ENCODE measurements at regions not wholly inside any gene's neighbourhood (a gene's known extent, or its start where the extent isn't known, plus 50 kb on each side); places are given as distances from the start of the nearest gene placed in this dataset.
"Not testable (repeated sequence)": the region's sequence is repeated elsewhere in the genome, so short reads cannot be mapped to it uniquely, and the experiment has no call there.

DNA sequence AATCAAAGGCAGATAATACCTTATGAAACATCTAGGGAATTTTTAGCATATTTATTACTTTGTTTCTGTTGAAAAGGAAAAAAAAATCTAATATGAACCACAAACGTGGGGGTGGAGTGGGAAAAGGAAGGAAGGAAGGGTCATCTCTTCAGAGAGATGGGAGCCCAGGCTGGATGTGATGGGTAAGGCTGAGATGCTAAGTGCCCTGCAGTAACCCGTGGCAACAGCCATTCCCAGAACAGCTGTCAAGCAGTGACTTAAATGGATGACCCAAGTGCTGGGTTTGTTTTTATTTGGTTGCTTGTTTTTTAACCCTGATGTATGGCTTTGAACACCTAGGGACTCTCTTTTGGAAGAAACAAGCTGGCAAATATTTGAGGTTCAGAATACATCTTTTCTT, 50.7 kb upstream of the KLF7 start:
- DNase-seq = no peak

DNA sequence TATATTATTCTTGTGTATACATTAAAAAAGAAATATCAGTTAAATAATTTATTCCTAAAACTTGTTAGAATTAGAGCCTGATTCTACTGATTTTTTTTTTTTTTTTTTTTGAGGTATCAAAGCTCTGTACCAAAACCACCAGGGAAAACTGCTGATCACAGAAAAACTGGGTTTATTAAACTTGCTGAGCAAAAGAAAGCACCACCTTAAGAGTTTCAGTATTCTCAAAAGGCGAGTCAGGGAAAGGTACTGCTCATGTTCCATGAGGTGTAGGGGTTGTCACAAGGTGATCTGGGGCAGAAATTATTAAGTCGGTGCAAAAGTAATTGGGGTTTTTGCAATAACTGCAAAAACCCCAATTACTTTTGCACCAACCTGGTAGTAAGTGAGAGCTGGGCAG, 51.7 kb upstream of the KLF7 start:
- DNase-seq = no peak

DNA sequence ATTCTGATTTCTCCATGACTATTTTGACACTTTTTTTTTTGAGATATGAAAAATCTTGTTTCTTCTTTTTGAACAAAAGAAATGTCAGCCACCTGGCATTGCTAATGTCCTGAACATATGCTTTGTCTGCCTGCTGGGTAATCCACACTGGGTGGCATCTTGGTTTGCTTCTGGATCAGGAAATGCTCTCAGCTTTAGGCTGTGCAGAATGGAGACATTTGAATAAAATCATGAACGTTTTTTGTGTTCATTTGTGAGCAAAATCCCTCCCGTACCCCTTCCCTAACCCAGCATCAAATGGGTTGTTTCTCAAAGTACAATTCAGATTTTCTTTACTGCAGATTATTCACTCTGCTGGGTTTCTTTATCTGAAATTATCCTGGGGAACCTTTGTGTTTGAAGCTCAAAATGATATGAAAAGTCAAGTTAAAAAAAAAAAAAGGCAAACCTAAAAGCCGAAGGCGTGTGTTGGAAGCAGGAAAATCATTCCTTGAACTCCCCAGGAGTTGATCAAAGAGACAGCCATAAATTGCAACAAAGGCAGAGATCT, 53.4 kb upstream of the KLF7 start:
- no peak for DNase-seq

DNA sequence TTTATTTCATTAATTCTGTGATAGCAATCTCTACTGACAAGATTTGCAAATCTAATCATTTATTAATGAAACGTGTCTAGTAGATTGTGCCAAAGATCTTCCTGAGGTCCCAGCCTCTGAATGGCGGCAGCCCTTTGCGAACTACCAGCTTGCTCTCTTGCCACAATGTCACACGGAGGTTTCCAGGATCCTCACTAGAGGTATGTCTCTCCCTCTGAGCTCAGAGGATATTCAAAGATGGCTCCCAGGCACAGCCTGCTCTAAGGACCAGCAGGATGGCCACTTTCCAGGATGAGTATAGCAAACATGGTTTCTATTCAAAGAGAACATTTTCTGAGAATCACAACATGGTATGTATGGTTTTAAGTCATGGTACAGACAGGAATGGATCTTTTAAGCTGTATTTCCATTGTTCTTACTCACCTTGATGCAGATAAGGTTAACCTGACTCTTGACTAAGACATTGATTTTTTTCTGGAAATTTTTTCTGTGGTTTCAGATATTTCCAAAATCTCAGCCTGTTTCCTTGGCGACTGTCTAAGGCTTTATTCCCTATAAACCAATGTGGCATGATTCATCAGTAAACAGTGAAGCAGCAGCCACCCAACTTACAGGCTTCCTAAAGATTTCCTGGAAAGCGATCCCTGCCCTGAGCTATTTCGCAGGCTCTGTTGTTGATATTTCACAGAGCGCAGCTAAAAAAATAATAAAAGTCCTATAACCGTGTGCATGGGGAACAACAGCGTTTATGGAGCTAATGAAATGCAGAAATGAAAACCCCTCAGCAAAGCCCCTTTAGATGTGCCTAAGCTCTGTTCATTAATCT, 54.1 kb upstream of the KLF7 start:
- no peak for DNase-seq

DNA sequence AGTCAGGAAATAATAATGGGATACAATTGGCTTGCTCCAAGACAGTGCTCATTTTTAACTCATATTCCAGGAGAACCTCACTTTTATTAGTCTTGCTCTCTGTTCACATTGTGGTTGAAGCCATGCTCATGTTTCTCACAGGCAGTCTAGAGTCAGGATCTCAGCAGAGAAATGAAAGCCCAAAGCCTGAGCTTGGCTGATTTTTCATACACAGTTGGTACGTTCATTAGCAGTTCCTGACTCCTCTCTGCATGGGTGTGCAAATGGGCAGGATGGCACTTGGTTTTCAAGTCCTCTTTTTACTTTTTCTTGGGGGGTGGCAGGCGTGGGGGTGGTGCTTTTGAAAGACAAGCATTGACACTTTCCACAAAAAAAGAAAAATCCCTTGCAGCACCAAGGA, 56.0 kb upstream of the KLF7 start:
- no peak for DNase-seq

DNA sequence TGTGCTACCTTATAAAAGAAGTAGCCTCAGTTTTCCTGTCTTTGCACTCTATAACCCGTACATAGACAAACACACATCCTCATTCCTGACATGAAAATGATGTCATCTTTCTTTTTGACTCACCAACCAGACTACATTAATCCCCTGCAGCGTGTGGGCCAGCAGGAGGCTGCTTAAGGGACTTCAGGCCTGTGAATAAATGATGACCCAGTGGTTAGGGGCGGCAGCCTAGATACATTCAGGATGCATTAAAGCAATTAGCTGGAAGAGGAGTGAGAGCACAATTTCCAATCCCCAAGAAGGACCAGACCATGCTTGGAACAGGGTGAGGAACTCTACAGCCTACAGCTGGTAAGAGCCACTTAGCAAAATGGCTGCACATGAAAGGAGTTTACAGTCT, 57.3 kb upstream of the KLF7 start:
- no peak for DNase-seq

DNA sequence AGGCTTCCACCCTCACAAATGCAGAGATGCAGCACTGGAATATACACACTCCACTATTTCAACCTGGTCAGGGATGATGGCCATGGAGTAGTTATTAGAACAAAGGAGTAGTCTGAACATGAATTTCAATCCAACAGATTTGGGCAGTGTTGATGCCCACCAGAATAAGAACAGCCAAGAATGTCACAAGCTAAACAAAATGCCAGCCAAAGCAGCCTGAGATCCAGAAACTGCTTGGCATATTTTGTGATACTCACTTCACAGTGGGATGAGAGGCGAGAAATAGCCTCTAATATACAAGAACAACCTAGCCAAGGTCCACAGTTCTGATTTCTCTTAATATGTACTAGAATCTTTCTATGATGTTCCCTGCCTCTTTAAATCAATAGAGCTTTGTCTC, 58.6 kb upstream of the KLF7 start:
- DNase-seq = no peak

DNA sequence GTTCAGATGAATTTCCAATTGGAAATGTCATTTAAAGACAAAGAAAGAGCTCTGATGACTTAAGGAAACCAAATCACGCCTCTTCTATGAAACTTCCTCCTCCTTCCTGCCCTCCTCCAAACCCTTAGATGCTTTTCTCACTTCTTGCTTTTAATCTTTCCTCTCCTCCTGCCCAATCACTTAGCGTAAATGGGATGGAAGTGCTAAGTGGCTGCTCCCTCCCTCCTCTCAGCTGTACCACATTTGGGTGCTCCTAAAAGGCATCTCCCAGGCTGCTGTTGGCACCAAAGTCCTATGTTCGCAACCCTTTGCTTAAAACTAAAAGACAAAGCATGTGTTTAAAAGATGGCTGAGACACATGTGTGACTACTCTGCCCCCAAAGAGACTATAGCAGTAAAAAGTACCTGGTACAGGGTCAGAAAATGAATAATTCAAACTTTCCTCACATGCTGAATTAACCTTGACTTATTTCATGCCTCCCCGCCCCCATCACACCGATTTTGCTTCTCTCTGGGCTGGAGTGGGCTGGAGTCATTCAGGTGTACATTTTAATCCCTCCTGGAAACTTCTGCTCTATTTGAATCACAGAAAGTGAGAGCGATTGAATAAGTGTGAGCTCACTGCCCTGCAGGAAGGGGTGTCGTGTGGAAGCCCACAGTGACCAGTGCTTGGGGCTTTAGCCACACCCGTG, 59.2 kb upstream of the KLF7 start:
- no peak for DNase-seq

DNA sequence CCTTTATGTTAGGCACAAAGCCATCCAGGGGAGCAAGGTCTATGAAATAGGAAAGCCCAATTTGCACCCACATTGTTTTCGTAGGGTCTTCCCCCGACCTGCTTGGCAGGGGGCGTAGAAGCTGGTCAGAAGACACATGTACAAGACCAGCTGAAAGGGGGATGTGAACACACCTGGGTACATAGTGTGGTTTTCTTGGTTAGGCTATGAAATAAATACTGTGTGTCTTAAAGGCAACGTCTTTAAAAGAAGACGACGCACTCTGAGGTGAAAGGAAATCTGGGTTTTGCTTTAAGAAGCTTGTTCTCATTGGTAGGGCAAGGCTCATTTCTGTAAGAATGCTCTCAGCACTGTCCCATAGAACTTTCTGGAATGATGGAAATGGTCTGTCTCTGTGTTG, 60.0 kb upstream of the KLF7 start:
- DNase-seq = no peak

DNA sequence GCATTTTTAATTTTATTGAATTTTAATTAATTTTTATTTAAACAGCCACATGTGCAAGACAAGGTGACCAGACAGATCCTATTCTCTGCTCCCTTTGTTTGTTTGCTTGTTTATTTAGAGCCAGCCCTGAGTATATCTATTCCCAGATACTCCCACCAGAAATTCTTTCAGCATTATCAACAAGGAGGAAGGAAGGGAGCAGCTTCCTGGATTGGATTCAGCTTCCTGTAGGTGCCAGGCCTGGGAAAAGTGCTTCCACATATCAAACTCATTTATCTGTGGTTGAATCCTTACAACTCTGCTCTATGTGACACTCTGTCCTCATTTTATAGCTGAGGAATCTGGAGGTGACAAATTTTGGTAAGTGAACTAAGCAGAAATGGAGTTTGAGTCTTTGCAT, 60.5 kb upstream of the KLF7 start:
- DNase-seq = no peak

DNA sequence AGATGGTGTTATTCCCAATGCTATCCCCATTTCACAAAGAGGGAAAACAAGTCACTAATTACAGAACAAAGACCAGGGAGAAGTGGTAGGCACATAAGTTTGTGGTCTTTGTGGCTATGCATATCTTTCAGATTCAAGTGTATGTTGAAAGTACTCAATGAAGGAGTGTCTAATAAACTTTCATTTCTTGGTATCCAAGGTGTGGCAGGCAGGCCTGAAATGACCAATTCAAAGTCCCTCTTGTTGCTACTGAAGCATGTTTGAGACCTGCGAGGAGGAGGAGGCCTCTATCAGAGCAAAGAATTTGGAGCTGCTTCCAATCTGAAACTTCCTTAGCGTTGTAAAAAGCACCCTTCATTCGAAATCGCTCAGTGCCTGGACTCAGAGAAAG, 60.9 kb upstream of the KLF7 start:
- DNase-seq = no peak

DNA sequence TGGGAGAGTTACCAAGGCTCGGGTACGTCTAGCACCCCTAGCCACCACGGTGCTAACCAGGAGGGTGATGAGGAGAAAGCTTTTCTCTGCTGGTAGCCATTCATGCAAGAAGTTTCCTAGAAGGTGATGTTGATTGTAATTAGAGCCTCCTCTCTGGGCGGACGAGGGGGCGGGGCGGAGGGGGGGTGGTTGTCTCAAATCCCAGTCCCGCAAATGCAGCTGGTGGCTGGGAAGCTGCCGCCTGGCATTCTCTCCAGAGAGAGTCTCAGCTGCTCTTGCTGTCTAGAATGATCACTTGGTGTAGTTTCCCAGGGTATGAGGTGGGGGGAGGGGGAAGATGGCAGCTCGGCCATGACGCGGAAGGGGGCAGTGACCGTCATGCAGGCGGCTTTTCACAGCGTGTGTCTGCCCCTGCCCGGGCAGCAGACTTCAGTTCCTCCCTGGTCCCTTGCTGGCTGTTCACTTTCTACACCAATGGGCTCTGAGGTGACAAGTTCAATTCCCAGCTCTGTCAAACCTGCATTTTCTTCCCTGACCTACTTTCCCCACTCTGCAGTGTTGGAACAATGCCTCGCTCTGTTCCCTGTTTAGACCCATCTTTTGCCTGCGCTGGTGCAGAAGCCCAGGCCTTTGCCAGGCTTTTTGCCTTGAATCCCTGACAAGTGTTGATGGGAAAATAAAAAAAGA, 61.5 kb upstream of the KLF7 start:
- no peak for DNase-seq

DNA sequence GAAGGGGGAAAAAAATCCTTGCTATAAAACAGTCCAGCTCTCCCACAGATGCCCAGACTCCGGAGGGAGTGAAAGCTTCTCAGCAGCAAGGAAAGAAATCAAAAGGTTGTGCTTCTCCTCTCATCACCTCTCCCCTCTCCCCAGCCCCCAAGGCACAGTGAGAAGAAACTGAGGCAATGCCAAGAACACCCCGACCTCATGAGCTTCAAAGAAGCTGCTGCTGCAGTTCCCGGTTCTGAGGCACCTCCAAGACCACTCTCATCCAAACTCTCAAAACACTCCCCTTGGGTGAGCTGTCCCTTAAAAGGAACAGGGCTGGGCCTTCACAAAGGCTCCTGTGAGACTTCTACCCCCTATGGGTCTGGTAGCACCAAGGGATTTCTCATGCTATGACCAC, 62.0 kb upstream of the KLF7 start:
- DNase-seq = no peak

DNA sequence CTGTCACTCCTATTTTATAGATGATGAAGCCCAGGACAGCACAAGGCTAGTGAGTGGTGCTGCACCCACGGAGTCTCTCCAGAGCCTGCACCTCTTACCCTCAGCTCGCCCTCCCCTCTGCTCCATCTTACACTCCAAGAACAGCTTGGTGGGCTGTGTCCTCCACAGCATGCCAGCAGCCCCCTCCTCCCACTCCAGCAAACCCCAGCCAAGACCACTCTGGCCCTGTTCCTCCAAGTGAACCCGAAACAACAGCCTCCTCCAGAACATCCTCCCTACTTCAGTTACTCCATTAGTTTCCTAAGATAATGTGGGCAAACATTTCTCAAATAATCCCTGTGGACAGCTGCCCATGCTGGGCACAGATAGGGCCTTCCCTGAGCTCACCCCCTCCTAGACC, 62.7 kb upstream of the KLF7 start:
- DNase-seq = no peak

DNA sequence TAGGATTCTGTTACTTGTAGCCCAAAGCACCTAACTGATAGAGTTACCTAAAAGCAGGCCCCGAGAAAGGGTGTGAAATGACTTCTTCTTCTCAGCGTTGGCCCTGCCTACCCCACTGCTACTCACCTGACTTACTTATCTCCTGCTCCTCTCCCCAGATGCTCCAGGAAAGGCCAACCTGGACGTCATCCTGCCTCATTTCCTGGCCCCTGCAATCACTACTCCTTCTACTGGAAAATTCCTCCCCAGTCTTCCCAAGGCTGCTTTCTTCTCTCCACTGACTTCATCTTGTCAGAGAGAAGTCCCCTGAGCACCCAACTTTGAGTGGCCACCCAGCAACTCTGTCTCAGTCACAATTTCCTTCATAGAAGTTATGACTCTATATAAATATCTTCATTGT, 63.4 kb upstream of the KLF7 start:
- DNase-seq = no peak

DNA sequence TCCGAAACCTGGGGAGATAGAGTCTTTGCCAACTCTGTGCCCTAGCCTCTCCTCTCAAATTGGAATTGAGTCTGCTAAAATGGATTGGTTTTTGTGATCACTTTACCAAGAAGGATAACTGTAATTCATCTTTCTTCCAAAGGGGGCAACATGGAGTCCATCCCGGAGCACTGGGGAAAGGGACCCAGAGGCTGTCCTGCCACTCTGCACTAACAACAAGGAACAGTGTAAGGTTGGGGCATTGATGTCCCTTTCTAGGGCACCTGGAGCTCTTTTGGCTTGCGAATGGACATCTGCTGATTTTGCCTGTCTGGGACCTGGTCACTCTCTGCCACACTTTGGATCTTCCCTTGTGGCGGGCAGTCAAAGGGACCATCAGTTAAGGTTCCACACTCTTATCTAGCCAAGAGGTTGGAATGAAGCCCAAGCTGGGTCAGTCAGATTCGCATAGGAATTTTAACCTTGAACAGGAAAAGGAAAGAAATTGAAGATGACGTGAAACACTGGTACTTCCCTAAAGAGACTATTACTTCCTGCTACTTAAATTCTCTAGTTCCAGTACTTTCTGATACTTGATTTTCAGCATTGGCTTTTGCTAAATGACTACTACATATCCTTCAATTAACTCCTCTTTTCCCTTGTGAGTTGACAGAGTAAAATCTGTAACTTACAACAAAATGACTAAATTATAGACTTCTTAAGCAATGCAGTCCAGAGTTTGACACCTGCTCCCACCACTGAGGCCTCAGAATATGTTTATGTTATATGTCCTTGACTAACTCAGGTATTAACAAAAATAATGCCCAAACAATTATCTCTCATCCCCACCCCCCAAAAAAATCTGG, 64.7 kb upstream of the KLF7 start:
- no peak for DNase-seq

DNA sequence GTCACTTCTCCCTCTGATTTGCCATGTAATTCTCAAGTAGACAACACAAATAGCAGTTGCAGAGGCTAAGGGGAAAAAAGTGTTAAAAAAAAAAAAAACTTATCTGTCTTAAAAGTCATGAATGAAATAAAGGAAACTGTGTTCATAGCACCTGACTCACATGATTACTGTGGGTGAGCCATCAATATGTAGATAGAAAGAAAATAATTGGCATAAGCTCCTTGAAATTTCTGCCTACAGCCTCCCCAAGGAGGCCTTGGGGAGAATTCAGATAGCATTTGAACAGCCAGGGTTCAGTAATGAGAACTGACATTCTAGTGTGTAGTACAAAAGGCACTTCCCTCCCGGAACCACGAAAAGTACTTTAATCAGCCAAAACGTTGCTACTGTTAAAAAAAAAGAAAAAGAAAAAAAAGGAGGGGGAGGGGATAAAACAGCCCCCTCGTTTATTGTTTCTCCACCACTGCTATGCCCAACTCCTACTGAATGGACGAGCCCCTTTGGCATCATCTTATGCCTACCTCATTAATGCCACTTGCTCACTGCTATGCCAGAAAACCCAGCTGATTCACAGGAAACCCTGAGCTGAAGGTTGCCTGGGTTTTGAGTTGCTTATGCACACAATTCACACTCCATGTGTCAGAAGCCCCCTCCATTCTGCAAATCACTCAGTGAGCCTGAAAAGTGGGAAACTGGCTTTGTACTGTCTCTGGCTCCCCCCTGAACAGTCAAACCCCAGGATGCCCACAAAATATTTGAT, 65.5 kb upstream of the KLF7 start:
- DNase-seq = no peak

DNA sequence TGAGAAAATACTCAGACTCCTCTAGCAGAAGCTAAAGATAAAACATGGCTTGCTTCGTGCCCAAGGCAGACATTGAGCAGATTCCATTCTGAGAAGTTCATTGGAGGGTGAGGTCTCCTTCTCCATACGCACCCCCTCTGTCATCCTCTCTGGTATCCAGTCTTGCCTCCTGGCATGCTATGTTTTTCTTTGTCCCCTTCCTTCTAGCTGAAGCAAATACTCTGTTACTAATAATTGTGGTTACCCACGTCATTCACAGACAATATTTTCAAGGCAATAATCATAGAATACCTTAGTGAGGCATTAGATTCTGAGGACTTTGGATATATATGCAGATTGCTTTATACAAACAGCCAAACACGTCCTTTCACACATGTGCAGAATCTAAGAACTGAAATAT, 66.2 kb upstream of the KLF7 start:
- DNase-seq = no peak

DNA sequence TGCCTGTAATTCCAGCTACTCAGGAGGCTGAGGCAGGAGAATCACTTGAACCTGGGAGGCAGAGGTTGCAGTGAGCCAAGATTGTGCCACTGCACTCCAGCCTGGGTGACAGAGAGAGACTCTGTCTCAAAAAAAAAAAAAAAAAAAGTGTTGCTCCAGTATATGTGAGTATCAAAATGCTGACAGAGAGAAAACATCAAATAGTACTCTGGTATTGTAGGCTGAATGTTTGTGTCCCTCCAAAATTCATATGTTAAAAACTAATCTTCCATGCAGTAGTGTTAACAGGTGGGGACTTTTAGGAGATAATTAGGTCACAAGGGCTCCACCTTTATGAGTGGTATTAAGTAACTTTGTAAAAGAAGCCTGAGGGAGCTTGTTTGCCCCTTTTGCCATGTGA, 67.4 kb upstream of the KLF7 start:
- not testable (repeated sequence) for DNase-seq

DNA sequence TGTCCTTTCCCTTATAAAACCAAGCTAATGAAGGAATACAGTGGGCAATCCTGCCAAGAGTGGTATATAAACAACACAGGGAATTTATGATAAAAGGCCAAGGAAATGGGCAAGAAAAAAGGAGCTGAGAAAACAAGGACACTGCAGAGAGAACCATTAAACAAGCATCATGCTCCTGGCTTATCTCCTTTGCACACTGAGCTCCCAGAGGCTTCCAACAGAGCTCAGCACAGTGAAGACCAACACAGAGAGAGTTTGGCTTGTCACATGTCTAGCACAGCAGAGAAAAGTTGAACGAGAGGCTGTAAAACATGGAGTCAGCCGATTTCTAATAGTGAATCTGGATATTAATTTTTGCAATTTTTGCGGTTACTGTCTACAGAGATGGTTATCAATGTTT, 68.0 kb upstream of the KLF7 start:
- DNase-seq = no peak

DNA sequence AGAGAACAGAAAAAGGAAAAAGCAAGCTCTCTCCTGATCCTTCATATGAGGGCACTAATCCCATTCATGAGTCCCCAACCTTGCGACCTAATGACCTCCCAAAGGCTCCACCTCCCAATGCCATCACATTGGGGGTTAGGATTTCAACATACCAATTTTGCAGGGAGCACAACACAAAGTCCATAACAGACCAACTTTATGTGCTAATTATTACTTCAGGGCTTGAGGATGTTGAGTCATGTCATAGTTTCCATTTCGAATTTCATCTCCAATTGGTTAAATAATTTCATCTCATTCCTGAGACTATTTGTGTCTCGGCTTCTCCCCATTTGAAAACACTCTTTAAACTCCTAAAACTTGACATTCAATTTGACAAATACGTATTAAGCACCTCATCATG, 69.9 kb upstream of the KLF7 start:
- DNase-seq = no peak
